Neural progenitor cell (in vitro differentiated cells): ENCODE measurements at regions not wholly inside any gene's neighbourhood (a gene's known extent, or its start where the extent isn't known, plus 50 kb on each side); places are given as distances from the start of the nearest gene placed in this dataset.

Source experiments
- CTCF ChIP-seq: fragments of 200-600 bp; sonication (generic); IDR thresholded peaks from 2 replicates; pipeline ENCODE4 v1.5.1; 2017; ENCODE audit warnings: antibody characterized with exemption, mild to moderate bottlenecking
- EZH2phosphoT487 ChIP-seq: fragments of 200-600 bp; sonication (generic); IDR thresholded peaks from 2 replicates; pipeline ENCODE4 v1.6.1; 2017; ENCODE audit warnings: antibody characterized with exemption

GRCh38 chr3:144051211-144051610 lies 79.6 kb downstream of the DIPK2A start:
- TF ChIP-seq CTCF (no peak), EZH2phosphoT487 (no peak)
